ENCODE measurements at regions not wholly inside any gene's neighbourhood (a gene's known extent, or its start where the extent isn't known, plus 50 kb on each side); places are given as distances from the start of the nearest gene placed in this dataset.
"Not testable (repeated sequence)": the region's sequence is repeated elsewhere in the genome, so short reads cannot be mapped to it uniquely, and the experiment has no call there.

GRCh38 chr2:111254916-111255315, 134.2 kb downstream of the BCL2L11 start:
- H3K23me2 ChIP-seq (ENCODE audit: low read depth, low read length); CTCF ChIA-PET (ENCODE audit: partially characterized antibody); H3K14ac ChIP-seq (ENCODE audit: insufficient read length); H2BK12ac ChIP-seq (ENCODE audit: low read depth, low read length); H4K20me1 ChIP-seq (replicated peaks in 1 of 2; ENCODE audit: control insufficient read depth in 1 of 2, insufficient read depth in 2 of 2, low read length in 2 of 2); H2AK5ac ChIP-seq (ENCODE audit: low read depth, low read length); H2BK120ac ChIP-seq (replicated peaks; ENCODE audit: low read depth, low read length); H3K4me2 ChIP-seq (ENCODE audit: insufficient read depth in 1 of 2, low read depth in 2 of 2, low read length in 2 of 2); H4K91ac ChIP-seq (replicated peaks; ENCODE audit: insufficient read length, low read length); H3K4me1 ChIP-seq (replicated peaks in 1 of 4; ENCODE audit: control insufficient read depth in 3 of 4, insufficient read depth in 4 of 4, low read length in 3 of 4); H3K18ac ChIP-seq (ENCODE audit: extremely low read depth, low read length); H3K56ac ChIP-seq (replicated peaks; ENCODE audit: insufficient read length, low read depth, low read length); H2AFZ ChIP-seq (ENCODE audit: low read length); H3K23ac ChIP-seq (ENCODE audit: insufficient read length); H3K9ac ChIP-seq (replicated peaks in 1 of 4; ENCODE audit: extremely low read depth in 1 of 4, low read depth in 3 of 4, low read length in 3 of 4); FAIRE-seq; H3K79me1 ChIP-seq (ENCODE audit: low read depth, low read length); H3K4me3 ChIP-seq (ENCODE audit: extremely low read depth in 1 of 4, insufficient read depth in 2 of 4, low read depth in 3 of 4, low read length in 4 of 4); H3K36me3 ChIP-seq (ENCODE audit: control insufficient read depth in 2 of 4, insufficient read depth in 4 of 4, low read length in 3 of 4); H3K27me3 ChIP-seq (replicated peaks in 1 of 4; ENCODE audit: control insufficient read depth in 3 of 4, extremely low read depth in 1 of 4, insufficient read depth in 3 of 4, low read length in 3 of 4); H4K5ac ChIP-seq (ENCODE audit: insufficient read length, low read depth, low read length); H2BK20ac ChIP-seq (ENCODE audit: low read length); POLR2A ChIA-PET (ENCODE audit: partially characterized antibody); H3K79me2 ChIP-seq (ENCODE audit: control insufficient read depth in 1 of 2, insufficient read depth in 2 of 2, low read length in 2 of 2); DNase-seq (ENCODE audit: low read depth in 1 of 2, low spot score in 2 of 2); H2BK15ac ChIP-seq (ENCODE audit: low read length); H3K27ac ChIP-seq (ENCODE audit: low read depth, low read length); H4K8ac ChIP-seq (ENCODE audit: extremely low read depth, insufficient read depth, low read length); H2BK5ac ChIP-seq (ENCODE audit: low read depth, low read length); H3K4ac ChIP-seq (replicated peaks; ENCODE audit: insufficient read length, low read depth, low read length): not testable (repeated sequence)
- H3K9me3 ChIP-seq (ENCODE audit: insufficient read depth in 2 of 2, low read depth in 1 of 2, low read length in 1 of 2) = peaks cover 4 to 13% of the 10 kb centered on the region in 2 experiments; a peak in 2 of 4 replicates
- 88% methylated on average over 5 of the region's 6 CpGs; no CpG with 5 or more reads in 1 of the 2 experiments for WGBS, 2 experiments (ENCODE audit: extremely low coverage in 1 of 2, insufficient coverage in 1 of 2, insufficient read length in 1 of 2, insufficient replicate concordance in 2 of 2, low coverage in 1 of 2, low lambda C conversion rate in 2 of 2, missing lambda C conversion rate in 1 of 2)

- H3K27me3 ChIP-seq (replicated peaks in 1 of 4; ENCODE audit: control insufficient read depth in 3 of 4, extremely low read depth in 1 of 4, insufficient read depth in 3 of 4, low read length in 3 of 4); H2BK12ac ChIP-seq (ENCODE audit: low read depth, low read length); H2BK15ac ChIP-seq (ENCODE audit: low read length); H2BK20ac ChIP-seq (ENCODE audit: low read length); FAIRE-seq; H3K4ac ChIP-seq (replicated peaks; ENCODE audit: insufficient read length, low read depth, low read length); H2BK120ac ChIP-seq (replicated peaks; ENCODE audit: low read depth, low read length); H3K14ac ChIP-seq (ENCODE audit: insufficient read length); H4K20me1 ChIP-seq (replicated peaks in 1 of 2; ENCODE audit: control insufficient read depth in 1 of 2, insufficient read depth in 2 of 2, low read length in 2 of 2); H3K56ac ChIP-seq (replicated peaks; ENCODE audit: insufficient read length, low read depth, low read length); H3K36me3 ChIP-seq (ENCODE audit: control insufficient read depth in 2 of 4, insufficient read depth in 4 of 4, low read length in 3 of 4); H4K8ac ChIP-seq (ENCODE audit: extremely low read depth, insufficient read depth, low read length); H3K9ac ChIP-seq (replicated peaks in 1 of 4; ENCODE audit: extremely low read depth in 1 of 4, low read depth in 3 of 4, low read length in 3 of 4); H3K23me2 ChIP-seq (ENCODE audit: low read depth, low read length); H3K4me2 ChIP-seq (ENCODE audit: insufficient read depth in 1 of 2, low read depth in 2 of 2, low read length in 2 of 2); H3K4me1 ChIP-seq (replicated peaks in 1 of 4; ENCODE audit: control insufficient read depth in 3 of 4, insufficient read depth in 4 of 4, low read length in 3 of 4); H4K91ac ChIP-seq (replicated peaks; ENCODE audit: insufficient read length, low read length); H3K4me3 ChIP-seq (ENCODE audit: extremely low read depth in 1 of 4, insufficient read depth in 2 of 4, low read depth in 3 of 4, low read length in 4 of 4); H3K79me2 ChIP-seq (ENCODE audit: control insufficient read depth in 1 of 2, insufficient read depth in 2 of 2, low read length in 2 of 2); POLR2A ChIA-PET (ENCODE audit: partially characterized antibody); H2AFZ ChIP-seq (ENCODE audit: low read length); CTCF ChIA-PET (ENCODE audit: partially characterized antibody); H3K9me3 ChIP-seq (ENCODE audit: insufficient read depth in 2 of 2, low read depth in 1 of 2, low read length in 1 of 2); DNase-seq (ENCODE audit: low read depth in 1 of 2, low spot score in 2 of 2); H3K18ac ChIP-seq (ENCODE audit: extremely low read depth, low read length); H4K5ac ChIP-seq (ENCODE audit: insufficient read length, low read depth, low read length); H3K79me1 ChIP-seq (ENCODE audit: low read depth, low read length); H3K23ac ChIP-seq (ENCODE audit: insufficient read length); H3K27ac ChIP-seq (ENCODE audit: low read depth, low read length); H2BK5ac ChIP-seq (ENCODE audit: low read depth, low read length); H2AK5ac ChIP-seq (ENCODE audit: low read depth, low read length): not testable (repeated sequence)
- no CpG with 5 or more reads among the region's 1 CpG for WGBS, 2 experiments (ENCODE audit: extremely low coverage in 1 of 2, insufficient coverage in 1 of 2, insufficient read length in 1 of 2, insufficient replicate concordance in 2 of 2, low coverage in 1 of 2, low lambda C conversion rate in 2 of 2, missing lambda C conversion rate in 1 of 2)
Observed at GRCh38 chr2:111256628-111257027, 135.9 kb downstream of the BCL2L11 start.

Measured in H1 (cell line).